HepG2 (cell line): ENCODE measurements at regions not wholly inside any gene's neighbourhood (a gene's known extent, or its start where the extent isn't known, plus 50 kb on each side); places are given as distances from the start of the nearest gene placed in this dataset.
A peak's percentile ranks its signal among the peaks of the same experiment; 100 is the strongest.

Source experiments
- CENPT ChIP-seq: sonication (generic); formaldehyde crosslinking; IDR thresholded peaks from 2 replicates; pipeline ENCODE4 v1.8.0; 2022; ENCODE audit warnings: low read depth, mild to moderate bottlenecking, moderate library complexity, missing genetic modification reagents
- GTF3A ChIP-seq: sonication (generic); formaldehyde crosslinking; conservative IDR thresholded peaks from 2 replicates; pipeline ENCODE4 v1.4.0; 2020; ENCODE audit warnings: mild to moderate bottlenecking, missing genetic modification reagents
- HINFP ChIP-seq: sonication (generic); formaldehyde crosslinking; IDR thresholded peaks from 2 replicates; pipeline ENCODE4 v1.4.0; 2020; ENCODE audit warnings: low read depth, mild to moderate bottlenecking, missing genetic modification reagents
- KIAA2018 ChIP-seq: sonication (generic); formaldehyde crosslinking; IDR thresholded peaks from 2 replicates; pipeline ENCODE4 v1.5.0; 2020; ENCODE audit warnings: mild to moderate bottlenecking, missing genetic modification reagents, borderline replicate concordance
- MTF1 ChIP-seq: sonication (generic); formaldehyde crosslinking; IDR thresholded peaks from 2 replicates; pipeline ENCODE4 v1.5.0; 2020; ENCODE audit warnings: missing genetic modification reagents
- NR2F6 ChIP-seq, 2 experiments: IDR thresholded peaks; 2 replicates each; pipeline ENCODE4 v1.6.1; 2016; ENCODE audit warnings: antibody characterized with exemption in 1 of 2, mild to moderate bottlenecking in 1 of 2
- ZFP37 ChIP-seq: sonication (generic); formaldehyde crosslinking; IDR thresholded peaks from 2 replicates; pipeline ENCODE4 v1.4.0; 2020; ENCODE audit warnings: missing genetic modification reagents, borderline replicate concordance
- ZNF225 ChIP-seq: sonication (generic); formaldehyde crosslinking; IDR thresholded peaks from 2 replicates; pipeline ENCODE4 v1.4.0; 2020; ENCODE audit warnings: mild to moderate bottlenecking, missing genetic modification reagents
- ZNF263 ChIP-seq: sonication (generic); formaldehyde crosslinking; IDR thresholded peaks from 2 replicates; pipeline ENCODE4 v1.4.0; 2020; ENCODE audit warnings: missing genetic modification reagents
- ZNF510 ChIP-seq: sonication (generic); formaldehyde crosslinking; IDR thresholded peaks from 2 replicates; pipeline ENCODE4 v1.4.0; 2020; ENCODE audit warnings: low read depth, mild to moderate bottlenecking, missing genetic modification reagents
- ZNF564 ChIP-seq: sonication (generic); formaldehyde crosslinking; IDR thresholded peaks from 2 replicates; pipeline ENCODE4 v1.8.1; 2023; ENCODE audit warnings: mild to moderate bottlenecking, missing genetic modification reagents
- ZNF609 ChIP-seq: sonication (generic); formaldehyde crosslinking; IDR thresholded peaks from 2 replicates; pipeline ENCODE4 v1.4.0; 2020; ENCODE audit warnings: mild to moderate bottlenecking, missing genetic modification reagents, borderline replicate concordance
- ZNF615 ChIP-seq: sonication (generic); formaldehyde crosslinking; IDR thresholded peaks from 2 replicates; pipeline ENCODE4 v1.5.0; 2020; ENCODE audit warnings: mild to moderate bottlenecking, missing genetic modification reagents, borderline replicate concordance

GRCh38 chr2:43157506-43158246 is 68.7 kb downstream of the ZFP36L2 start (continued):
- TF ChIP-seq ZNF609 (CRISPR knock-in tag), result 0 out of 2 replicates have a peak, but pooled peaks have one; percentile 28
- TF ChIP-seq GTF3A, result no peak
- TF ChIP-seq ZNF225 (CRISPR knock-in tag), result 0 out of 2 replicates have a peak, but pooled peaks have one; percentile 37
- no peak for TF ChIP-seq ZNF615 (CRISPR knock-in tag)
- no peak for TF ChIP-seq HINFP (CRISPR knock-in tag)
- TF ChIP-seq NR2F6 (IDR thresholded peaks at IDR 0.05), result peak; percentile 49; the same call in 1 of the 2 replicates
- peak; percentile 32; the same call in 1 of the 2 replicates for TF ChIP-seq NR2F6 (CRISPR knock-in tag; IDR thresholded peaks at IDR 0.05)
- TF ChIP-seq ZFP37, result no peak
- TF ChIP-seq KIAA2018 (CRISPR knock-in tag), result no peak
- no peak for TF ChIP-seq MTF1 (CRISPR knock-in tag)
- no peak for TF ChIP-seq CENPT
- no peak for TF ChIP-seq ZNF564 (CRISPR knock-in tag)
- TF ChIP-seq ZNF263 (CRISPR knock-in tag), result no peak
- TF ChIP-seq ZNF510 (CRISPR knock-in tag), result 0 out of 2 replicates have a peak, but pooled peaks have one; percentile 45
